ENCODE measurements at regions not wholly inside any gene's neighbourhood (a gene's known extent, or its start where the extent isn't known, plus 50 kb on each side); places are given as distances from the start of the nearest gene placed in this dataset.
A peak's percentile ranks its signal among the peaks of the same experiment; 100 is the strongest.

DNA sequence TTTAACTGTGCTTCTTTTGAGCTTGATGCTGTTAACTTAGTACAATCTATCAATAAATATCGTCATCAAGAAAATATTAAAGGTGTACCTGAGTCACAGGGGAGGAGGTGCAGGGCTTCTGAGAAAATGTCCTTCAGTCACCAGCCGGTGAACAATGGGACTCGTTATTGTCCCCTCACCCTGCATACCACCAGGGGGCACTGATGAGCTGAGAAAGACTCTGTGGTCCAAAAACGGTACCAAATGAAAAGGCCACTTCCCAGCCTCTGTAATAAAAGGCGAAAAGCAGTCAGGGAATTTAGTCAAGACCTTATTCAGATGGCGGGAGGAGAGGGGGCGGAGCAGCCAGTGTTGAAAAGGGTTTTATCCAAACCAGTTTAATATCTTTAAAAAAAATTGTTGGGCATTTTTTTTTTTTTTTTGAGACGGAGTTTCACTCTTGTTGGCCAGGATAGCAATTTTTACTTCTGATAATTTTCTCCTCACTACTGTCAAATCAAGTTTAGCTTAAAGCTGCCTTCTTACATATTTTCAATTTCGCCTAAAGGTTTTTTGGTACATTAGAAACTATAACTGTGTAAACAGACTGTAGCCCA lies 271.9 kb upstream of the ADAMTS16 start:
- Histone ChIP-seq H3K4me3 (no peak overlapping the region), H3K27me3 (no peaks in the 10 kb centered on the region), H3K9me3 (no peaks in the 10 kb centered on the region), H3K4me1 (no peaks in the 10 kb centered on the region), H3K36me3 (no peaks in the 10 kb centered on the region), H3K27ac (no peak overlapping the region)
- DNase-seq = peak in 2 of 3 donors; percentile 26 to 79
- TF ChIP-seq, protein P1, sequence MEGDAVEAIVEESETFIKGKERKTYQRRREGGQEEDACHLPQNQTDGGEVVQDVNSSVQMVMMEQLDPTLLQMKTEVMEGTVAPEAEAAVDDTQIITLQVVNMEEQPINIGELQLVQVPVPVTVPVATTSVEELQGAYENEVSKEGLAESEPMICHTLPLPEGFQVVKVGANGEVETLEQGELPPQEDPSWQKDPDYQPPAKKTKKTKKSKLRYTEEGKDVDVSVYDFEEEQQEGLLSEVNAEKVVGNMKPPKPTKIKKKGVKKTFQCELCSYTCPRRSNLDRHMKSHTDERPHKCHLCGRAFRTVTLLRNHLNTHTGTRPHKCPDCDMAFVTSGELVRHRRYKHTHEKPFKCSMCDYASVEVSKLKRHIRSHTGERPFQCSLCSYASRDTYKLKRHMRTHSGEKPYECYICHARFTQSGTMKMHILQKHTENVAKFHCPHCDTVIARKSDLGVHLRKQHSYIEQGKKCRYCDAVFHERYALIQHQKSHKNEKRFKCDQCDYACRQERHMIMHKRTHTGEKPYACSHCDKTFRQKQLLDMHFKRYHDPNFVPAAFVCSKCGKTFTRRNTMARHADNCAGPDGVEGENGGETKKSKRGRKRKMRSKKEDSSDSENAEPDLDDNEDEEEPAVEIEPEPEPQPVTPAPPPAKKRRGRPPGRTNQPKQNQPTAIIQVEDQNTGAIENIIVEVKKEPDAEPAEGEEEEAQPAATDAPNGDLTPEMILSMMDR (IDR thresholded peaks at IDR 0.05) = peak in 4 of 6 experiments; percentile 48 to 58 (median 54)
- no peak for TF ChIP-seq POLR2A (IDR thresholded peaks at IDR 0.05)

GRCh38 chr5:4873652-4874051 lies 266.5 kb upstream of the ADAMTS16 start:
- Histone ChIP-seq H3K36me3 (no peaks in the 10 kb centered on the region), H3K4me3 (no peak overlapping the region), H3K27me3 (no peaks in the 10 kb centered on the region), H3K27ac (no peak overlapping the region), H3K9me3 (no peaks in the 10 kb centered on the region), H3K4me1 (no peaks in the 10 kb centered on the region)
- no peak for DNase-seq
- TF ChIP-seq, protein P1 (IDR thresholded peaks at IDR 0.05) = no peak
- no peak for TF ChIP-seq POLR2A (IDR thresholded peaks at IDR 0.05)

DNA sequence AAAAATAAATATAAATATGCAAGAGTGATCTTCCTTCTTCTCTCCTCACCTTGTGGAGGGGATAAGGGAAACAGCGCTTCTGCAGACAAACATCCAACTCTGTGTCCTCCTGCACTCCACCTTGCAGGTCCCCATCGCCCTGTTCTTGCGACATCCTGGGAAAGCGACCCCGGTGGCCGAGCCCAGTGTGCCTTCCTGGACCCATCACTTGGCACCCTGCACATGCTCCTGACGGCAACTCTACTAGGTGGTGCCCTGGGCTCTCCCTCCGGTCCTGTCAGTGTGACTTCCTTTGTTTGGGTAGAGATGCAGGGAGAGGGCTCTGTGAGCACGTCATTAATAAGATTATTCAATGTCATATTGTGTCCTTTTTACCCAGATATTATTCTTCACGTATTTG lies 266.0 kb upstream of the ADAMTS16 start:
- Histone ChIP-seq H3K27me3 (no peaks in the 10 kb centered on the region), H3K4me1 (no peaks in the 10 kb centered on the region), H3K36me3 (no peaks in the 10 kb centered on the region), H3K4me3 (no peak overlapping the region), H3K9me3 (no peaks in the 10 kb centered on the region), H3K27ac (no peak overlapping the region)
- TF ChIP-seq, protein P1 (IDR thresholded peaks at IDR 0.05) = no peak
- no peak for TF ChIP-seq POLR2A (IDR thresholded peaks at IDR 0.05)
- DNase-seq = no peak

DNA sequence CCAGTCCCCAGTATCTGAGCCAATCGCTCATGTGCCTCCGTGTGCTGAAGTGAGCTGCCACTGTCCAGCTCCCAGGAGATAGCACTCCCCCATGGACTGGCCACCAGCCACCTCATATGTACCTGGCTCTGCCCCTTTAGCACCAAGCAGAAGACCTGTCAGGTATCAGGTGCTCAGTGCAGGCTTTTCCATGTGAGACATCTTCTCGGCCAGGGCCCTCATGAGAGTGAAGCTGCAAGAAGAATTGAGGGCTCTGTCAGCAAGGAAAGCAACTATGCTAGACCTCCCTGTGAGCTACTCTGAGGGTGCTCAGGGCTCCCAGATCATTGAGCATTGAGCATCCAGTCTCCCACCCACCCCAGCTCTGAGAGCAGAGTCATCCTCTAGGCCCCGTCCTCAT lies 264.2 kb upstream of the ADAMTS16 start:
- Histone ChIP-seq H3K9me3 (no peaks in the 10 kb centered on the region), H3K36me3 (no peaks in the 10 kb centered on the region), H3K27me3 (no peaks in the 10 kb centered on the region), H3K27ac (no peak overlapping the region), H3K4me1 (no peaks in the 10 kb centered on the region), H3K4me3 (no peak overlapping the region)
- no peak for TF ChIP-seq POLR2A (IDR thresholded peaks at IDR 0.05)
- TF ChIP-seq, protein P1 (IDR thresholded peaks at IDR 0.05) = no peak
- DNase-seq = no peak

DNA sequence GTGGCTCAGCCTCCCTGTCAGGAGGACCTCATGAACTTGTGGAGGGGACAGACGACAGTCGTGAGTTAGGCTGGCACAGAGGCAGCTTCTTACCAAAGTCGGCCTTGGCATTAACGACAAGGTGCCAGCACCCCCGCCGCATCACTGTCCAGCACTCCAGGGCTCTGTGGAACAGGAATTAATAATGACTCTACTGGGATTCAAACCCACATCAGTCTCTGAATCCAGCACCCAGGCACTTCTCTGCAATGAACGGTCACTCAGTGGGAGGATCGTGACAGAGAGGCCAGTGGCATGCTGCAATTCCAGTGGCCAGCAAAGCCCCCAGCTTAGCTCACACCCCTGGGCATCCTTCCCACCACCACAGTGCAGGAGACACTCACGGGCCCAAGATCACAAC lies 263.3 kb upstream of the ADAMTS16 start:
- no peak overlapping the region for H3K4me3 ChIP-seq
- no peaks in the 10 kb centered on the region for H3K27me3 ChIP-seq
- H3K9me3 ChIP-seq = no peaks in the 10 kb centered on the region
- H3K36me3 ChIP-seq = no peaks in the 10 kb centered on the region
- H3K4me1 ChIP-seq = no peaks in the 10 kb centered on the region
- no peak overlapping the region for H3K27ac ChIP-seq
- TF ChIP-seq, protein P1 (IDR thresholded peaks at IDR 0.05) = no peak
- no peak for TF ChIP-seq POLR2A (IDR thresholded peaks at IDR 0.05)
- no peak for DNase-seq

GRCh38 chr5:4877579-4877978 lies 262.6 kb upstream of the ADAMTS16 start:
- Histone ChIP-seq H3K27ac (no peak overlapping the region), H3K4me3 (no peak overlapping the region), H3K9me3 (no peaks in the 10 kb centered on the region), H3K4me1 (no peaks in the 10 kb centered on the region), H3K36me3 (no peaks in the 10 kb centered on the region), H3K27me3 (no peaks in the 10 kb centered on the region)
- DNase-seq = no peak
- no peak for TF ChIP-seq POLR2A (IDR thresholded peaks at IDR 0.05)
- TF ChIP-seq, protein P1 (IDR thresholded peaks at IDR 0.05) = no peak

All from Peyer's patch (tissue), 4 donors.